Activated CD8-positive, alpha-beta memory T cell treated with anti-CD3 and anti-CD28 coated beads for 4 hours (primary cell): ENCODE measurements at regions not wholly inside any gene's neighbourhood (a gene's known extent, or its start where the extent isn't known, plus 50 kb on each side); places are given as distances from the start of the nearest gene placed in this dataset.
A peak's percentile ranks its signal among the peaks of the same experiment; 100 is the strongest.
"Not testable (repeated sequence)": the region's sequence is repeated elsewhere in the genome, so short reads cannot be mapped to it uniquely, and the experiment has no call there.

Experiments
- DNase-seq, 2 donors: peaks; one replicate each; pipeline ENCODE4 v3.0.0-alpha.2; 2020; ENCODE audit warnings: low read depth in 2 of 2

DNA sequence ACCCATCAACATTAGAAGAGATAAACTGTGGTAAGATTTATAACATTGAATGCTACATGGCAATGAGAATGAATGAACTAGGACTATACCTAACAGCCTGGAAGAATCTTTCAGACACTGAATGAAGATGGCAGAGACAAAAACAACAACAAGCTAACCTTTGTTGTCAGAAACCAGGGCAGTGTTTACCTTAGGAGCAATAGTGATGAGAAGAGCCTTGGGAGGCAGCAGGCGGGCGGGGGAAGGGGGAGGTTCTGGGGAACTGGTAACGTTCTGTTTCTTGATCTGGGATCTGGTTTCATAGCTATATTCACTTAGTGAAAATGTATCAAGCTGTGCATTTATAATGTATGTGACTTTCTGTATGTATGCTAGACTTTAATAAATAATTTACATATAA is 139.0 kb upstream of the TNRC6C start:
- DNase-seq, result no peak

DNA sequence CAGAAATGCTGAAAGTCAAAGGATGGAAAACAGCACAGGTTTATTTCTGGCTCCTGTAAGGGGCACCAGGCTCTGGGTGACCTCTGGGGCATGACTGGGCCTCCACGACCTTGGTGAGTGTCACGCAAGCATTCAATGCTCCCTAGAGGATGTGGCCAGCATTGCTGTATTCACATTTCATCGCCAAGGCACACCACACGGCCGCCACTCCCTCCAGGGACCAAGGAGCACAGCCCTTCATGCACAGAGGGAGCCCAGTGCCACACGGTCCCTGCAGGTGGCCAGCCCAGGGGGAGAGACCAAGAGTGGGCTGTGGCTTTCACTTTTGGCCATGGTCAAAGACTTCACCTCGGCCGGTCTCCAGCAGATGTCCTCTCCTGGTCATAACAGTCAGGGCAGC is 137.4 kb upstream of the TNRC6C start:
- DNase-seq, result no peak

DNA sequence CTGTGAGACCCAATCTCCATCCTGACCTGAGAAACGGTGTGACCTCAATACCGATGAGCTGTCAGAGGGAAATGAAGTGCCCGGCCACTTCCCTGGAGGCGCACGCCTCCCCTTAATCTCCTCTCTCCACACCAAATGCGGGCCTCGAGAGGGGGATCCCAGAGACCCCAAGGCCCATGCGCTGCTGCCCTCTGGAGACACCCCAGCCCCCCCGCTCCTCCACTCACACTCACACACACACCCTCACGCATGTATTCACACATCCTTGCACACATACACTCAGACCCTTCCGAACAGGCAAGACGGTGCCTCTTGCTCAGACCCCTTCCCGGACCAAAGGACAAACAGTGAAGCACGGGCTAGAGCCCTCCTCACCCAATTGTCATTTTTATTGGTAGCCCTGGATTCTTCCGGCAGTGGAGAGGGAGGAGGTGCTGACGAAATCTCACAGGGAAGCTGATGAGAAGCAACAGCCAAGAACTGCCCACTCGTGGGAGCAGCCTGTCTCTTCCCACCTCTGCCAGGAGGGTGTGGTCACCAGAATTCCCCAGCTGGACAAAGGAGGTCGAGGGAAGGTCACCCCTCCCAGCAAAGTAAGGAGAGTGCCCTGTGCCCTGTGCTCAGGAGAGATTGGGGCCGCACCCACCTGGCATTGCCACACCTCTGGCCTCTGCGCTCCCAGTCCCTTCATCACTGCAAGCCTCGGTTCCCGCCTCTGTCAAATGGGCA is 136.0 kb upstream of the TNRC6C start:
- DNase-seq, result no peak

DNA sequence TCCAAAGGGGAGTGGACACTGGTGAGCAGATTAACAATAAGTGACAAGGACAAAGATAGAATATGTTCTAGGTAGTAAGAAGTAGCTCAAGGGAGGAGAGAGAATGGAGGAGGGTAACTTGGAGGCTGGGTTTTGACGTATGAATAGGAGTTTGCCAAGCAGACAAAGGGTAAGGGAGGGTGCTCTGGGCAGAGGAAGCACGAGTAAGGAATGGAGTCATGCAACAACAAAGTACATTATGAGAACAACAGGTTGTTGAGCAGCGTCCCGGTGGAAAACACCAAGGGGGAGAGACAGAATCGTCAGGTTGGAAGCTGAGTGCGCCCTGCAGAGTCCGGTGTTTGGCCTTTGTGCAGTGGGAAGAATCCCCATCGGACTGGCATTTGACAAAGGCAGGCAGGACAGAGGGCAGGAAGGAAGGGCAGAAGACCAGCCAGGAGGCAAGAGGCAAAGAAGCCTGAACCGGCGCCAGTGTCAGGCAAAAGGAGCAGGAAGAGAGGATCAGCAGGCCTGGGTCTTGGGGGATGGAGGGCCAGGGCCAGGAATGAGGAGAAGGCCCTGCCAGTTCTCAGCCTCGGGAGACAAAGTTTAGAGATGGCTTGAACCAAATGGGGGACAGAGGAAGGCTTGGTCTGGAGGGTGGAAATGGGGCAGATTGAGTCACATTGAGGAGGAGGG is 134.3 kb upstream of the TNRC6C start:
- DNase-seq, result no peak

DNA sequence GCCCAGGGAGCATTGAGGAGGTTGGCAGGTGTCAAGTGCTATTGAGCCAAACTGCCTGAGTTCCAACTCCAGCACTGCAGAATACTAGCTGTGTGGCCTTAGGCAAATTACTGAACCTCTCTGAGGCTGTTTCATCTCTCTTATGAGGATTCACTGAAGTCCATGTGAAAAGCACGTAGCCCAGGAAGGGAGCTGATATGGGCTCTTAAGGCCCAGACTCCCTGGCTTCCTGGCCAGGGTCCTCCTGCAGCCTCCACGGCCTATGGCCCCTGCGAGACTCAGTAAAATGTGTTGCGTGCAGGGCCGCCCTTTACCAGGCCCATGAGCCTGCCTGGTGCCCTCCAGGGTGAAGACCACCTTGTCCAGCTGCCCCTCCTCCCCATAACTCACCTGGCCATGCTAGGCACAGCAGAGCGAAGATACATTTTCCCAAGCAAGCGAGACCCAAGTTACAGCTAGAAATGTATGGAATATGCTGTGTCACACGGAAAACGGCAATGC is 133.7 kb upstream of the TNRC6C start:
- DNase-seq, result no peak

DNA sequence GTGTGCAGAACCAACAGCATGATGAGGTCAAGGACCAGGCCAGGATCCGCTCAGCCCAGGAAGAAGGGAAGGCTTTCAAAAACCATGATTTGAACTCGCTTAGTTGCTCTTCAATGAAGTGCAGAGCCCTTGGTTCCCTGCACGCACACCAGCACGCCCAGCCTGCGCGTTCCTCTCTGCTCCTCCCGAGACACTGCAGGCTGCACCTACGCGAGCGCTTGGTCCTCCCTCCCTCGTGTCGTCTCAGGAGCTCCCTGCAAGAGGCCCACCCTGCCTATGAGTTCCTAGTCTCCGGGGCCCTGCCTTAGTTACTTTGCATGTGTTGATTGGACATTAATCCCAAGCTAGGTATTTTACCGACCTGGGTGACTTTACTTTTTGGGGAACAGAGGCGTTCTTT is 132.9 kb upstream of the TNRC6C start:
- DNase-seq, result no peak

DNA sequence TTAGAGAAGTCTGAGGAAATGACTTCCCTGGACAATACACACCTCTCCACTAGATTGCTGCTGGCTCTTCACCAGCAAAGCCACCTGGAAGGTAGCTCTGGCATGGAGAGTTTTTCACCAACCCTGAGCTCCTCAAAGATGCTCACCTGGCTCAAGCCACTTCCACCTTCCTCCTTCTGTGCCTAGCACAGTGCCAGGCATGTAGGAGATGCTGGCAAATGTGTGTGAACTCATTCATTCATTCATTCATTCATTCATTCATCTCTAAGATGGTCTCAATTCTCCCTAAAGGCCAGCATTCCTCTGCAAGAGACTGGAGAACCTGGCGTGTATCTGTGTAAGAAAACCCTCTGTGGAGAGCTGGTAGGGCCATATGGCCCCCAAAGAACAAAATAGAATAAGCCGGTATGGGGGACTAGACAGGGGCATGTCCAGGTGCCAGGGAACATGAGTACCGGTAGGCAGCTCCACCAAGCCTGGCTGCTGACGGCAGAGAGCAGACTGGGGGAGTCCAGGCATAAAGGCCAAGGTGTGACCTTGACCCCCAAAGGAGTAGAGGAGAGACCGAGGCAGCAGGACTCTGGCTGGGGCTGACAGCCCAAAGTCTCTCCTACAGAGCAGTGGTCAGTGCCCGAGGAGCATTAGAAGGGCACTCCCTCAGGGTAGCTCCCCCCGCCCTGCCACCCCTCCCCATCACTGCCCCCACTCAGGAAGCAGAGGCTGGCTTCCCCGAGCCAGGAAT is 132.2 kb upstream of the TNRC6C start:
- no peak for DNase-seq

DNA sequence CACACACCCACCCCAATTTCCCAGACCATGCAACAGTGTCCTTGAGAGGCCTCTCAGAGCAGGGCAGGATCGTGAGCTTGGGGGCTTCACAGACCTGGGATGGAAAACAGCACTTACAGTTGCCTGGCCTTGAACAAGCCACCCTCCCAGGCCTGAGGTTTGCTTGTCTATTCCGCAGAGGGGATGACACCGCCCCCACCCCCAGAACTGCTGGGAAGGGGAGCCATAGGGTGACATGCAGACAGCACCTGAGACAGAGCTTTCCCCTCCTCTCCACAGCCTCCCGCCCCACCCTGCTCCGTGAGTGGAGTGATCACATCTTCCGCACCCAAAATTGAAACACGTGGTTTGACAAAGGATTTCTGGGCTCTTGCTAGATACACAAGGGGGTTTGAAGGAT is 131.5 kb upstream of the TNRC6C start:
- no peak for DNase-seq

DNA sequence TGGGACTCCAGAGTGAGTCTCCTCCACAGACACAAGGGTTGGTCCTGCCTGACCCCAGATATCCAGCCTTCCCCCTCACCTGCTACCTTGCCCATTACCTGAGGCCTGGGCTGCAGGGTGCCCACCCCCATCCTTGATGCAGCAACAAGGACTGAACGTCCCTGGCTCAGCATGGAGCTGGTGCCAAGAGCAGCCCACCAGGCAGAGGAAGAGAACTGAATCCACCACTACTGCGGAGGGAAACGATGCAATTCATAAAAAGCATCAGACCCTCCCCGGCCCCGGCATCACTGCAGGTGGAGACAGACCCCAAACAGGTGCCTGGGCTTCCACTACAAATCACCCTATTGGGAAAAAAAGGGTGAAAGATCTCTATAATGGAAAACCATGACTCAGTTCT is 131.0 kb upstream of the TNRC6C start:
- DNase-seq, result no peak

DNA sequence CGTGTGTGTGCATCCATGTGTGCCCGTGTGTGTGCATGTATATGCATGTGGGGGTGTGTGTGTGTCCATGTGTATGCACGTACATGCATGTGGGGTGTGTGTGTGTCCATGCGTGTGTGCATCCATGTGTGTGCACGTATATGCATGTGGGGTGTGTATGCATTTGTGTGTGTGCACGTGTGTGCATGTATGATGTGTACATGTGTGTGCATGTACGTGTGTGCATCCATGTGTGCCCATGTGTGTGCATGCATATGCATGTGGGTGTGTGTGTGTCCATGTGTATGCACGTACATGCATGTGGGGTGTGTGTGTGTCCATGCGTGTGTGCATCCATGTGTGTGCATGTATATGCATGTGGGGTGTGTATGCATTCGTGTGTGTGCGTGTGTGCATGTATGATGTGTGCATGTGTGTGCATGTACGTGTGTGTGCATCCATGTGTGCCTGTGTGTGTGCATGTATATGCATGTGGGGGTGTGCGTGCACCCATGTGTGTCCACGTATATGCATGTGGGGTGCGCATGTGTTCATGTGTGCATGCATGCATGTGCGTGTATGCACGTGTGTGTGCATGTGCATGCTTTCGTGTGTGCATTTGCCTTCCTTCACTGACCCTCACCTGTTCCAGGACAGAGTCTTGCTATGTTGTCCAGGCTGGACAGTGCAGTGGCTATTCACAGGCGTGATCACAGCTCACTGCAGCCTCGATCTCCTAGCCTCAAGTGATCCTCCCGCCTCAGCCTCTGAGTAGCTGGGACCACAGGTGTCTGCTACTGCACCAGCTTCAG is 129.6 kb upstream of the TNRC6C start:
- no peak for DNase-seq

DNA sequence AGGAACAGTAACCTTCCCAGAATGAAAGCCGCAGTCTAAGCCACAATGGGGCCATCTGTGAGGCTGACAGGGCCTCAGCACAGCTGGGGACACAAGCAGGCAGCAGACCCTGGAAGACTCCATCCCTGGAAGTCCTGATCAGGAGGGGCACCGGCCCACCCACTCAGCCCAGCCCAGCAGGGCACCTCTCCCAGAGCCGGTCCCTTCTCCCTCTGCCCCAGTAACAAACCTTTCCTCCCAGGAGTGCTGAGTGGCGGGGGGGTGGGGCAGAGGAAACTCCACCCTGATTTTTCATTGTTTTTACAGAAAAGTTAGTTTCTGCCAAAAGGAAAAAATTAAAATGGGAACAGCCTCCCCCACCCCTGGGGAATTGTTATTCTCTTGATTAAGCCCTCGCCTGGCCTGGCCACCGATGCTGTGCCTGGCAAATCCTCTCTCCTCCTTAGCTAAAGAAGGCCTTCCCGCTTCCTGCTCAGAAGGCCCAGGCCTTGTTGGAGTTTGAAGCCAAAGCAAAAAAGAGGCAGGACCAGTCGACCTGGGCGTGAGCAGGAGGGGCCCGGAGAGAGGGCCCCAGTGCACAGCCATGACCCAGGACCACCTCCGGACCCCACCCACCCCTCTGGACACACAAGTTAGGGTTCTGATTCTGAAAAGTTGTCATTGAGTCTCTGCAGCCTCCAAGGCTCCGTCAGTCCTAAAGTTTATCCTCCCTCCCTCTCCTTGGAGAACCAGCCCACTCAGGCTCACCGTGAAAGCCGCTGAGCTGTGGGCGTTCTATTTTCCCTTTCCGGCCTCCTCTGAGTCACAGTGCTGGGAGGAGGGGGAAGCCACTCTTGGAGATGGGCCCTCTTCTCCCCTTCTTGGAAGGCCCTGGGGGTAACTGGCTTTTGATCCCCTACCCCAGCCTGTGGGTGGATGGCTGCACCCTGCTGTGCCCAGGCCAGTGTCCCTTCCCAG is 128.4 kb upstream of the TNRC6C start:
- no peak for DNase-seq

DNA sequence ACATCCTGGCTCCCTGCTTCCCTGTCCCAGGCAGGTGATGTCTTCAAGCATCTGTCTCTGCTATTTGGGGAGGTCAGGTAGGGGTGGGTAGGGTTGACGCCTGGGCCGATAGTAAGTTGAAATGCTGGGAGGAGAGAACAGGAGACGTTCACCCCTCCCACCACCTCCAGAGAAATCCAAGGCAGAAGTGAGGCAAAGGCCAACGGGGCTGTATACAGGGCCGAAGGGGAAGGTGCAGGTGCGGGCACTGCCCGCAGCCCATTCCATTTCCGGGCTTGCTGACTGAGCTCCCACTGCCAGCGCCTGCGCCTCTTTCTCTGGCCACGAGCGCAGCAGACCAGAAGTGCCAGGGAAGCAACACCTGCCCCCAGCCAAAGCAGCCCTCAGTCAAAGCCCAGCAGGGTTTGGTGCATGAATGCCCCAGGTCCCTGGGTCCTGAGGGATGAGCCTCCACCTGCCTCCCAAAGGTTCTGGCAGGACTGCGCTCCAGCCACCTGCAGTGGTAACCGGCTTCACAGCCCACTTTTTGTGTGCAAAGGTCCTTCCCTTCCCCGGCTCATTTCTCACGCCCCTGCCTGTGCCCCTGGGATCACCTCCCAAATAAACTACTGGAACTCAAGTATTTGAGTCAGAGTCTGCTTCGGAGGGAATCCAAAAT is 127.6 kb upstream of the TNRC6C start:
- DNase-seq, result no peak

DNA sequence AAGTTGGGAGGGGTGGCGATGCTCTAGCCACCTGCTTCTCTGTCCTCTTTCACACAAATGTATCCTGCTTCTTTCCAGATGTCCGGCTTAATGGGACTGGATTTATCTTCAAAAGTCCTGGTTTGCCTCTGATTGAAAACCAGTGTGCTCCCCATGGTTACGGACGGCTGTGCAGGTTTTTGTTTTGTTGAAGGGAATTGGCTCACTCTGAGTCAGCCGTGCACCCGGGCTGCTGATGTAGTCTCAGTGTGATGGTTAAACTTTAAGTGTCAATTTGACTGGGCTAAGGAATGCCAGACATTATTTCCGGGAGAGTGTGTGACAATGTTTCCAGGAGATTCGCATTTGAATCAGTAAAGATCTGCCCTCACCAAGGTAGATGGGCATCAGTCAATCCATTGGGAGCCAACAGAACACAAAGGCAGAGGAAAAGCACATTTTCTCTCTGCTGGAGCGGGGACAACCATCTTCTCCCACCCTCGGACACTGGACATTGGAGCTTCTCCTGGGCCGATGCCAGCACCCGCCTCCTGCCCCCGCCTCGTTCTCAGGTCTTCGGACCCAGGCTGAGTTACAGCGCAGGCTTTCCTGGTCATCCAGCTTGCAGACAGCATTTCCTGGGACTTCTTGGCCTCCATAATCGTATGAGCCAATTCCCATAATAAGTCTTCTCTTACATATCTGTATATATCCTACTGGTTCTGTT is 126.9 kb upstream of the TNRC6C start:
- no peak for DNase-seq

DNA sequence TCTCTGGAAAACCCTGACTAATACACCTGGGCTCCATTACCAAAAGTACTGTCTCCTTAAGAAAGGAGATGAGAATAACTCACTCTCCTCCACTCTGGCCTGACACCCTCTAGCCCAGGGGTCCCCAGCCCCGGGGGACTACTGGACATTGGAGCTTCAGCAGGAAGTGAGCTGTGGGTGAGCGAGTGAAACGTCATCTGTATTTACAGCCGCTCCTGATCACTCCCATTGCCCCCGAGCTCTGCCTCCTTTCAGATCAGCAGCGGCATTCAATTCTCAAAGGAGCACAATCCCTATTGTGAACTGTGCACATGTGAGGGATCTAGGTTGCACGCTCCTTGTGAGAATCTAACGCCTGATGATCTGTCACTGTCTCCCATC is 126.3 kb upstream of the TNRC6C start:
- no peak for DNase-seq

DNA sequence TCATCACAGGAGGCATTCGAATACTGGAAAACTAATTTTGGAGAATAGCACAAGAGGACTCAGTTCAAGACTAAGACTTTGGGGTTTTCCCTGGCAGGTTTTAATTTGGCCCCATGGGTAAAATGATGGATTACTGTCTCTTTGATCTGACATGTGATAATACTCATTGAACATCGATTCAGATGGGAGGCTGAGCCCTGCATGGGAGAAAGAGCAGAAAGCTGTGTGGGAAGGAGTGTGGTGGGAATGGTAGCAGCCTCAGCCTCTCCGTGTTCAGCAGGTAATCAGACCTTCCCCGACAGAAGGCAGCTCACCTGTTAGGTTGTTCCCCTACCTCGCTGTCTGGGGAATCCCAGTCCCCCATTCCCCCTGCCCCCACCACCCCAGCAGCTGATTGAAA is 124.7 kb upstream of the TNRC6C start:
- no peak for DNase-seq

DNA sequence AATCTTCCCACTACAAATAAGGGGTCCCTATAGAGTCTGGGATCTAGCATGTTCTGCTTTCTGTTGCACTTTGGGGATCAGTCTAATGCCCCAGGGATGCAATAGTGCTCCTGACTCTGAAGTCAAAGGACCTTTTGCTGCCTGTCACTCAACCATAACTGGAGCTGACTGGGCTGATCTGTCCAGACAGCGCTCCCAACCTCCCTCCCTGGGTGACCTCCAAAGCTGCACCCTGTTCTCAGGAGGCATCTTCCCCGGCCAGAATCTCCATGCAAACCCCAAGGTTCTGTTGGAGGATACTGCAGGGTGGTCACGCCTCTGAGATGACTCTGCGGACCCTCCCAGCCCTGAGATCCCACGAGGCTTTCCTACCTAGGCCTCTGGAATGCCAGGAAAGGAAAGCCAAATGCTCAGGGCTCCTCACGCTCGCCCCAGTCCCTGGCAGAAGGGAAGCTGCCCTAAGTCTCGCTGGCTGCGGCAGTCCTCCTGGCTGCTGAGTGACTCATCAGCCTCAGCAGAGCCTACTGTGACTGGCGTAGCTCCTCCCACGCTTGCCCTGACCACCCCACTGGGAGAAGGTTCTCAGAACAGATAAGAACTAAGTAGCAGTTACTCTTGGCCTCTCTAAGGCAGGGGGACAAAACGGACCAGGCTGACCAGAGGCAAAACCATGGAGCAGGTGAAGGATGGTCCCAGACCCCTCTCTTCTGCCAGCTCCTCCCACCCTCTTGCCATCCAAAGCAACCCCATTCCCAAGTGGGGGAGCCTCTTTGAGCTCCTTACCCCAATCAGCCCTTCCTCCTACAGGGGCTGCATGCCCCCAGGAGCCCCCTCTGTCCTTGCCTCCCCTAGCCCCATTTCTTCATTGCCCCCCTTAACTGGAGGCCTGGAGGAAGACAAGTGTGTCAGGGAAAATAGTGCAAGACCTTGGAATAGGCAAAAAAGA is 124.1 kb upstream of the TNRC6C start:
- peak; percentile 49 to 60 for DNase-seq

DNA sequence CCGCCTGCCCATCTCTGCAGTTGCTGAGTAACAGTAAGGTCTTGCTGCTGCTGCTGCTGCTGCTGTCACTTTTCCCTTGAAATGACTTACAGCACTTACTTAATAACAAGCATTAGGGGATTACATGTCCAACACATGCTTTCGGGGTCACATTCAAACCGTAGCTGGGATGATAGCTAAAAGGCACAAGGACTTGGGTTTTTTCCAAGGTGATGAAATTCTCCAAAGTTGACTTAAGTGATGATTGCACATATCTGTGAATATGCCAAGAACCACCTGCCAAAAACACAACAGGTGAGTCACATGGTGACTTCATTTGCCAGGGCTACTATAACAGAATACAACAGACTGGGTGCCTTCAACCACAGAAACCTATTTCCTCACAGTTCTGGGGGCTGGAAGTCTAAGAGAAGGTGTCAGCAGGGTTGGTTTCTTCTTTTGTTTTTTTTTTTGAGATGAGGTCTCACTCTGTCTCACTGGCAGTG is 121.9 kb upstream of the TNRC6C start:
- no peak for DNase-seq

DNA sequence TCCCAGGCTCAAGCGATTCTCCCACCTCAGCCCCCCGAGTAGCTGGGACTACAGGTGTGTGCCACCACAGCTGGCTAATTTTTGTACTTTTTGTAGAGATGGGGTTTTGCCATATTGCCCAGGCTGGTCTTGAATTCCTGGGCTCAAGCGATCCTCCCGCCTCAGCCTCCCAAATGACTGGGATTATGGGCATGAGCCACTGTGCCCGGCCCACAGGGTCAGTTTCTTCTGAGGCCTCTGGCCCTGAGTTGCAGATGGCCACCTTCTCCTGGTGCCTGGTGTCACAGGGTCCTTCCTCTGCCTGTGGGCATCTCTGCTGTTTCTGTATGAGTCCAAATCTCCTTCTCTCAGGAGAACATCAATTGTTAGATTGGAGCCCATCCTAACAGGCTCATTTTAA is 121.4 kb upstream of the TNRC6C start:
- DNase-seq, result not testable (repeated sequence)
